ENCODE measurements at regions not wholly inside any gene's neighbourhood (a gene's known extent, or its start where the extent isn't known, plus 50 kb on each side); places are given as distances from the start of the nearest gene placed in this dataset.

- peaks cover 0 to 20% (median 0%) of the 10 kb centered on the region in 9 donors for H3K36me3 ChIP-seq
- intact Hi-C loops (cut with DNase I): no loop called here
- H3K27me3 ChIP-seq: no peaks in the 10 kb centered on the region
- no peak overlapping the region for H3K27ac ChIP-seq
- peak in 1 of 8 donors; percentile 15 for ATAC-seq
- TF ChIP-seq CTCF (IDR thresholded peaks at IDR 0.05): no peak
- H3K9me3 ChIP-seq: no peaks in the 10 kb centered on the region
- H3K4me1 ChIP-seq: peaks cover 0 to 49% (median 10%) of the 10 kb centered on the region in 9 donors
- WGBS, 2 donors: 74 to 84% methylated on average over 7 of the region's 7 CpGs
- no peak overlapping the region for H3K4me3 ChIP-seq
- DNase-seq: no peak
Measured at GRCh38 chr17:45579529-45580495, 89.3 kb upstream of the PLEKHM1 start.

- Histone ChIP-seq H3K27me3 (no peaks in the 10 kb centered on the region), H3K4me1 (peaks cover 0 to 39% (median 10%) of the 10 kb centered on the region in 9 donors), H3K9me3 (no peaks in the 10 kb centered on the region), H3K36me3 (peaks cover 0 to 20% (median 0%) of the 10 kb centered on the region in 9 donors), H3K27ac (no peak overlapping the region), H3K4me3 (no peak overlapping the region)
- no peak for DNase-seq
- intact Hi-C loops (cut with DNase I): no loop called here
- WGBS, 2 donors: 82 to 87% methylated on average over 7 of the region's 7 CpGs
- no peak for ATAC-seq
- no peak for TF ChIP-seq CTCF (IDR thresholded peaks at IDR 0.05)
Measured at GRCh38 chr17:45580924-45581323, 90.4 kb upstream of the PLEKHM1 start.

- H3K4me3 ChIP-seq: no peak overlapping the region
- no peaks in the 10 kb centered on the region for H3K9me3 ChIP-seq
- TF ChIP-seq CTCF (IDR thresholded peaks at IDR 0.05): no peak
- peaks cover 0 to 20% (median 0%) of the 10 kb centered on the region in 9 donors for H3K36me3 ChIP-seq
- intact Hi-C loops (cut with DNase I): no loop called here
- no peak for ATAC-seq
- peaks cover 0 to 39% (median 14%) of the 10 kb centered on the region in 9 donors for H3K4me1 ChIP-seq
- 93 to 96% methylated on average over 9 of the region's 9 CpGs for WGBS, 2 donors
- DNase-seq: no peak
- H3K27ac ChIP-seq: no peak overlapping the region
- H3K27me3 ChIP-seq: no peaks in the 10 kb centered on the region
Measured at GRCh38 chr17:45581860-45582259, 91.3 kb upstream of the PLEKHM1 start.

GRCh38 chr17:45584092-45585036, 93.8 kb upstream of the PLEKHM1 start:
- H3K4me3 ChIP-seq: peak overlapping the region; percentile 58 to 93 (median 76)
- peaks cover 0 to 20% (median 0%) of the 10 kb centered on the region in 9 donors for H3K36me3 ChIP-seq
- intact Hi-C loops (cut with DNase I): loop anchor here in 2 of 10 donors (5.0 kb wide), 1 partner anchor 678 kb away; no protein-coding TSS in a partner anchor
- peak overlapping the region; percentile 63 to 93 (median 81) for H3K27ac ChIP-seq
- peaks cover 0 to 29% (median 14%) of the 10 kb centered on the region in 9 donors for H3K4me1 ChIP-seq
- no peaks in the 10 kb centered on the region for H3K9me3 ChIP-seq
- peak; percentile 22 to 80 (median 73) for ATAC-seq
- WGBS, 2 donors: 1 to 2% methylated on average over 50 to 62 of the region's 62 CpGs
- DNase-seq: peak; percentile 47 to 48
- no peaks in the 10 kb centered on the region for H3K27me3 ChIP-seq
- no peak for TF ChIP-seq CTCF (IDR thresholded peaks at IDR 0.05)

Measured in heart right ventricle (tissue), 16 donors.